Thoracic aorta (tissue), 2 donors: ENCODE measurements at regions not wholly inside any gene's neighbourhood (a gene's known extent, or its start where the extent isn't known, plus 50 kb on each side); places are given as distances from the start of the nearest gene placed in this dataset.

Experiments
- ATAC-seq: fragments of 150-250 bp; one replicate; pipeline ENCODE4 v1.8.0; 2017; ENCODE audit warnings: low read depth; ENCODE audit not compliant: insufficient number of reproducible peaks, low FRiP score
- DNase-seq: peaks from one replicate; pipeline ENCODE4 v3.0.0-alpha.2; 2020; ENCODE audit warnings: low spot score
- H3K27ac ChIP-seq, 2 donors: fragments of 200-600 bp; sonication (generic); 1 replicate in 1 of 2; 2 replicates in 1 of 2; pipeline ENCODE4 v1.5.1; 2016; ENCODE audit warnings: mild to moderate bottlenecking in 2 of 2, moderate library complexity in 2 of 2
- H3K27me3 ChIP-seq: fragments of 200-600 bp; sonication (generic); replicated peaks from 2 replicates; pipeline ENCODE4 v1.6.0; 2016; ENCODE audit warnings: mild to moderate bottlenecking; ENCODE audit not compliant: insufficient read depth
- H3K36me3 ChIP-seq: fragments of 200-600 bp; sonication (generic); one replicate; pipeline ENCODE4 v1.5.1; 2016
- H3K4me1 ChIP-seq, 2 donors: fragments of 200-600 bp; sonication (generic); 1 replicate in 1 of 2; 2 replicates in 1 of 2; pipeline versions ENCODE4 v1.5.1 to v1.6.0; 2016; ENCODE audit warnings: low read depth in 2 of 2, mild to moderate bottlenecking in 1 of 2; ENCODE audit not compliant: control insufficient read depth in 1 of 2
- H3K4me3 ChIP-seq: fragments of 200-600 bp; sonication (generic); 2 replicates; pipeline ENCODE4 v1.5.1; 2016; ENCODE audit warnings: mild to moderate bottlenecking
- H3K9me3 ChIP-seq: fragments of 200-600 bp; sonication (generic); 2 replicates; pipeline ENCODE4 v1.5.1; 2016
- TF ChIP-seq, protein P1 (sequence below): fragments of 200-600 bp; sonication (generic); IDR thresholded peaks from one replicate; pipeline ENCODE4 v1.5.1; 2019; ENCODE audit warnings: antibody characterized with exemption

DNA sequence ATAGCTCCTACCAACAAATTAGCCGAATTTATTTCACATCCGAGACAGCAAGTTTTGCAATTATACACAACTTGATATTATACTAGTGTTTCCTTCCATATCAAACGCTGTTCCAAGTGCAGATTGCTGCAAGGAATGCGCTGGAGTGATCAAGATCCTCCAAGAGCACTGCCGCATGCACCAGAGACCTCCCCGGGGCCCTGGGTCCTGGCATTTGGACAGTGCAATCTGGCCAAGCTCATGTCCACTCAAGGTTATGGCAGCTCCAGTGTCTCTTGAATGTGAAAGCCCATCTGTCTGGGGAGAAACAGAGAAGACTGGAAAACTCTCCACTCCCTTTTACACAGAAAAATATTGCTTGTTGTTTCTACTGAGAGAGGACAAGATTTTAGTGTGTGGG, 111.9 kb downstream of the HSPH1 start:
- DNase-seq (no peak), ATAC-seq (no peak)
- Histone ChIP-seq H3K4me1 (peaks cover 4 to 9% of the 10 kb centered on the region in 2 donors), H3K9me3 (no peaks in the 10 kb centered on the region), H3K27ac (no peak overlapping the region), H3K4me3 (no peak overlapping the region), H3K27me3 (no peaks in the 10 kb centered on the region), H3K36me3 (no peaks in the 10 kb centered on the region)
- TF ChIP-seq, protein P1, sequence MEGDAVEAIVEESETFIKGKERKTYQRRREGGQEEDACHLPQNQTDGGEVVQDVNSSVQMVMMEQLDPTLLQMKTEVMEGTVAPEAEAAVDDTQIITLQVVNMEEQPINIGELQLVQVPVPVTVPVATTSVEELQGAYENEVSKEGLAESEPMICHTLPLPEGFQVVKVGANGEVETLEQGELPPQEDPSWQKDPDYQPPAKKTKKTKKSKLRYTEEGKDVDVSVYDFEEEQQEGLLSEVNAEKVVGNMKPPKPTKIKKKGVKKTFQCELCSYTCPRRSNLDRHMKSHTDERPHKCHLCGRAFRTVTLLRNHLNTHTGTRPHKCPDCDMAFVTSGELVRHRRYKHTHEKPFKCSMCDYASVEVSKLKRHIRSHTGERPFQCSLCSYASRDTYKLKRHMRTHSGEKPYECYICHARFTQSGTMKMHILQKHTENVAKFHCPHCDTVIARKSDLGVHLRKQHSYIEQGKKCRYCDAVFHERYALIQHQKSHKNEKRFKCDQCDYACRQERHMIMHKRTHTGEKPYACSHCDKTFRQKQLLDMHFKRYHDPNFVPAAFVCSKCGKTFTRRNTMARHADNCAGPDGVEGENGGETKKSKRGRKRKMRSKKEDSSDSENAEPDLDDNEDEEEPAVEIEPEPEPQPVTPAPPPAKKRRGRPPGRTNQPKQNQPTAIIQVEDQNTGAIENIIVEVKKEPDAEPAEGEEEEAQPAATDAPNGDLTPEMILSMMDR: no peak

DNA sequence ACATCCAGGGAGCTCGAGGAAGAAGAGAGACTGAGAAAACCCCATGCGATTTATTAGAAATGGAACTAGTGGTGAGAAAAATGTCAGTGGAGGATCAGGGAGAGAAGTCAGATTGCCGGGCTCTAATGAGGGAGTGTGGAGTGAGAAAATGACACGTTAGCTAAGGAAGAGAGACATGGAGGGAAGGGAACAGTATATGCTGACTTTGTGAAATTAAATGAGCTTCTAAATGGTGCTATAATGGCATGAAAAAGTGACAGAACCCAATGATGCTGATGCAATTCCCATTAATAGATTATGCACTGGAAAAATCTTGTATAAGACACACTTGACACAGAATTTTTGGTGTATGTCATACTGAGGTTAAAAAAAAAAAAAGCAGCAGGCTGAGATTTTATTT, 112.6 kb downstream of the HSPH1 start:
- H3K27ac ChIP-seq: no peak overlapping the region
- no peaks in the 10 kb centered on the region for H3K36me3 ChIP-seq
- TF ChIP-seq, protein P1: no peak
- no peaks in the 10 kb centered on the region for H3K27me3 ChIP-seq
- DNase-seq (no peak), ATAC-seq (no peak)
- H3K4me3 ChIP-seq: no peak overlapping the region
- peaks cover 5 to 9% of the 10 kb centered on the region in 2 donors for H3K4me1 ChIP-seq
- H3K9me3 ChIP-seq: no peaks in the 10 kb centered on the region

DNA sequence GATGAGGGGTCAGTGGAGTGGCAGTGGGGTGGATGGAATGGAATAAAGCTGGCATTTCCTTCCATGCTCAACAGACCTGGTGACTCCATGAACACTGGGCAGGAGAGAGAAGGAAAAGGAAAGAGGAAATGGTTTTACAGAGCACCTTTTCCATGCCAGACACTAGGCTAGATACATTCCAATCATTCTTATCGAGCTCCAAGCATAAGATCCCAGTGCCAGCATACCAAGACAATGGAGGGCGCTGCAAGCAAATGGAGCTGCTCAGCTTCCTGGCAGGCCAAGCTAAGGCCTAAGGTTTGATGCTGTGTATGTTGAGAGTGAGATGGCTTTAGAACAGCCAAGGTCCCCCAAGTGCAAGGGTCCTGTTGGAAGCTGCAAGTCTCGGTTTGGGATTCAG, 113.2 kb downstream of the HSPH1 start:
- DNase-seq (no peak), ATAC-seq (no peak)
- peaks cover 8 to 9% of the 10 kb centered on the region in 2 donors for H3K4me1 ChIP-seq
- H3K27me3 ChIP-seq: no peaks in the 10 kb centered on the region
- TF ChIP-seq, protein P1: no peak
- H3K36me3 ChIP-seq: no peaks in the 10 kb centered on the region
- H3K4me3 ChIP-seq: no peak overlapping the region
- no peak overlapping the region for H3K27ac ChIP-seq
- no peaks in the 10 kb centered on the region for H3K9me3 ChIP-seq

DNA sequence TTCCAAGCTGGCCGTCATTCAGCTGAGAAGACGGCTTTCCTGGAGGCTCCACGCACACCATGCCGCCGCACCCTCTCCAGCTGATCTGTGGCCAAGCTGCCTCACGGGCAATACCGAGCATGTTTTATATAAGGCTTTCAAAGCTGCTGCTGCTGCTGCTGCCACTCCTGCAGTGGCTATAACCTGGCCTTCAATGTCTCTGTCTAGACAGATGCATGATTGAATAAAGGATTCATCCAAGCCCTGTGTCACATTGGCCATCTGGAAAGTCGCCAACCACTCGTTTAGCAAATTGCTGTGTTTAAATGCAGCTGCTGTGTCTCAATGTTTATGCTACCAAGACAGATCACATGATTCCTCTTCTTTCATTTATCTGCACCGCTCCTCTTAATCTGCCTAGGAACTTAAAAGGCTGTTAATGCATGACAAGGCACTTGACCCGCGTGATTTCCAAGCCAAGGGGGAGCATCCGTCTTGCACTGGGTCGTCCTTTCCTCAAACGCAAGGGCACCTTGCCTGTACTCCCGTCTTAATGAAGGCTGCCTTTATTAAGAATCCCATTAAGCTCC, 114.3 kb downstream of the TEX26 start:
- H3K36me3 ChIP-seq: no peaks in the 10 kb centered on the region
- DNase-seq (no peak), ATAC-seq (no peak)
- H3K27me3 ChIP-seq: no peaks in the 10 kb centered on the region
- no peak overlapping the region for H3K27ac ChIP-seq
- H3K4me1 ChIP-seq: peaks cover 8 to 9% of the 10 kb centered on the region in 2 donors
- TF ChIP-seq, protein P1: no peak
- H3K9me3 ChIP-seq: no peaks in the 10 kb centered on the region
- H3K4me3 ChIP-seq: no peak overlapping the region

DNA sequence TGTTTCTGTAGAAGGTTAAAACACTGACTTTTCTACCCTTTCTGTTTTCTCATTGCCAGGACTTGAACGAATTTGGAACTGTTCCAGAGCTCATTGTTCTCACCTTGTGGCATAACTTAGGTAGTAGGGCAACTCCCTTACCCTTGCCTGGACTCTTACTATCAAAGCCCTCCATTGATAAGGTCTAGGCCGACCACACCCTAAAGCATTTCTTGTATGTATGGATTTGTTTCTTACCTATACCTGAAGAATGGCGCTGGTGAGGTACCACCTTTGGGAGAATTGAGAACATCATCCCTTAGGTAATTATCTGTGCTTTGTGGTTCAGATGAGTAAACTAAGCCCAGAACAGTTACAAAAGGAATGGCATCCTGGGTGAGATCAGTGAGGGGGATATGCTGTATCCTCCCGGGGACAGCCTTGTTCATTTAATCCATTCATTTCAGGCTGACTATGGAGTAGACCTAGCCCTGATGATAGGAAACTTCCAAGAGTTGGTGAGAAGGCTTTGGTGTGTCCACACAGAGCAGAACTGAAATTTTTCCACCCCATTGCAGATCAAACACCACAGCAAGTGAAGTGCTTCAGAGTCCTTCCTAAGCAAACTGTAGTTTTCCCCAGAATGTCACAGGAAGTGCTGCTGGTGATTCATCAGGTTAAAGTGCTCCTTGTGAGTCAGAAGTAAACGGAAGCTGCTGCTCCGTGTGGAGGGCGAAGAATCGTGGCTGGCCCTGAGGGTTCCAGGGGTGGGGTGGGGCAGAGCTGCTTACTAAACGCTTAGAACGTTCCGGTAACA, 113.0 kb downstream of the TEX26 start:
- Histone ChIP-seq H3K9me3 (no peaks in the 10 kb centered on the region), H3K4me1 (peaks cover 8 to 9% of the 10 kb centered on the region in 2 donors), H3K27me3 (no peaks in the 10 kb centered on the region), H3K27ac (peak overlapping the region; percentile 36 to 56), H3K36me3 (no peaks in the 10 kb centered on the region), H3K4me3 (peak overlapping the region; percentile 1)
- TF ChIP-seq, protein P1: no peak
- peak; percentile 78 for ATAC-seq
- peak; percentile 9 for DNase-seq
